ENCODE measurements at regions not wholly inside any gene's neighbourhood (a gene's known extent, or its start where the extent isn't known, plus 50 kb on each side); places are given as distances from the start of the nearest gene placed in this dataset.

GRCh38 chr3:76788206-76788605 is 251.7 kb upstream of the ROBO2 start:
- Histone ChIP-seq H3K27me3 (ENCODE audit: control insufficient read depth in 3 of 3, insufficient read depth in 3 of 3, low read depth in 1 of 3, low read length in 3 of 3) (no peaks in the 10 kb centered on the region), H3K18ac (ENCODE audit: low read length) (no peak overlapping the region), H3K9ac (ENCODE audit: low read depth, low read length, poor library complexity) (no peak overlapping the region), H2BK5ac (ENCODE audit: low read length) (no peak overlapping the region), H3K4me1 (ENCODE audit: control insufficient read depth in 2 of 2, insufficient read depth in 1 of 2, low read depth in 1 of 2, low read length in 2 of 2) (peaks cover 0 to 5% of the 10 kb centered on the region in 2 donors), H3K36me3 (replicated peaks in 1 of 2; ENCODE audit: control insufficient read depth in 2 of 2, insufficient read depth in 2 of 2, low read length in 2 of 2) (no peaks in the 10 kb centered on the region), H3K4ac (ENCODE audit: low read length) (no peak overlapping the region), H3K4me3 (ENCODE audit: low read length in 2 of 2) (no peak overlapping the region), H2BK15ac (ENCODE audit: low read length) (no peak overlapping the region), H4K91ac (ENCODE audit: low read depth, low read length, poor library complexity) (no peak overlapping the region), H3K4me2 (ENCODE audit: insufficient read depth, low read length, poor library complexity, severe bottlenecking) (no peak overlapping the region), H2BK120ac (ENCODE audit: low read depth, low read length) (no peak overlapping the region), H3K27ac (replicated peaks; ENCODE audit: low read length) (no peak overlapping the region), H4K8ac (ENCODE audit: low read depth, low read length) (no peak overlapping the region), H3K23ac (ENCODE audit: low read depth, low read length, poor library complexity) (no peak overlapping the region), H3K79me1 (ENCODE audit: low read depth, low read length) (no peaks in the 10 kb centered on the region), H2AK5ac (ENCODE audit: low read depth, low read length) (no peak overlapping the region), H2AFZ (ENCODE audit: low read length) (no peak overlapping the region), H3K14ac (ENCODE audit: low read length) (no peak overlapping the region), H2BK12ac (ENCODE audit: low read length) (no peak overlapping the region), H3K9me3 (replicated peaks in 1 of 2; ENCODE audit: control insufficient read depth in 2 of 2, insufficient read depth in 1 of 2, low read depth in 1 of 2, low read length in 2 of 2) (no peaks in the 10 kb centered on the region)
- DNase-seq (ENCODE audit: low spot score): no peak

DNA sequence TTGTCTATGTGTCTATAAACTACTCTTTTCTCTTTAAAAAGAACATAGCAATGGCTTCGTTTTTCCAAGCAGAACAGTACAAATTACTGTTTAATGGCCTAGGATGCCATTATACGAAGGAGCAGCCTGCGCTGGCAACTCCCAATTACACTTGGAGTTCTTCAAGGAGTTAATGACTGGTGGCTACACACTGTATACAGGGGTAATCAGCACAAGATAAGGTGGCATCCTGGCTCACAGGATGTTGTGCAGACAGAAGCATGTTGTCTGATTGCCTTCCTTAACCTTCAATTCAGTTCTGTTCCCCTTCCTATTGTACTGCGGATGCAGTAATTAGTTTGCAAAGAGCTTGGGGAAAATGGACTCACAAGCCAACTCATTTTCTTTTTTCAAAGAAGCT is 250.7 kb upstream of the ROBO2 start:
- no peak overlapping the region for H2BK5ac ChIP-seq (ENCODE audit: low read length)
- no peaks in the 10 kb centered on the region for H3K9me3 ChIP-seq (replicated peaks in 1 of 2; ENCODE audit: control insufficient read depth in 2 of 2, insufficient read depth in 1 of 2, low read depth in 1 of 2, low read length in 2 of 2)
- H3K14ac ChIP-seq (ENCODE audit: low read length): no peak overlapping the region
- H3K27ac ChIP-seq (replicated peaks; ENCODE audit: low read length): no peak overlapping the region
- H3K4ac ChIP-seq (ENCODE audit: low read length): no peak overlapping the region
- H2BK120ac ChIP-seq (ENCODE audit: low read depth, low read length): no peak overlapping the region
- H2AFZ ChIP-seq (ENCODE audit: low read length): no peak overlapping the region
- DNase-seq (ENCODE audit: low spot score): no peak
- WGBS, 2 donors (ENCODE audit: extremely low coverage in 2 of 2, insufficient read length in 2 of 2, insufficient replicate concordance in 1 of 2): no CpG with 5 or more reads among the region's 4 CpGs
- H3K4me2 ChIP-seq (ENCODE audit: insufficient read depth, low read length, poor library complexity, severe bottlenecking): no peak overlapping the region
- H3K79me1 ChIP-seq (ENCODE audit: low read depth, low read length): no peaks in the 10 kb centered on the region
- H3K27me3 ChIP-seq (ENCODE audit: control insufficient read depth in 3 of 3, insufficient read depth in 3 of 3, low read depth in 1 of 3, low read length in 3 of 3): no peaks in the 10 kb centered on the region
- peaks cover 0 to 5% of the 10 kb centered on the region in 2 donors for H3K4me1 ChIP-seq (ENCODE audit: control insufficient read depth in 2 of 2, insufficient read depth in 1 of 2, low read depth in 1 of 2, low read length in 2 of 2)
- H4K8ac ChIP-seq (ENCODE audit: low read depth, low read length): no peak overlapping the region
- H2AK5ac ChIP-seq (ENCODE audit: low read depth, low read length): no peak overlapping the region
- no peak overlapping the region for H3K4me3 ChIP-seq (ENCODE audit: low read length in 2 of 2)
- no peak overlapping the region for H3K23ac ChIP-seq (ENCODE audit: low read depth, low read length, poor library complexity)
- H3K18ac ChIP-seq (ENCODE audit: low read length): no peak overlapping the region
- no peaks in the 10 kb centered on the region for H3K36me3 ChIP-seq (replicated peaks in 1 of 2; ENCODE audit: control insufficient read depth in 2 of 2, insufficient read depth in 2 of 2, low read length in 2 of 2)
- H2BK12ac ChIP-seq (ENCODE audit: low read length): no peak overlapping the region
- H4K91ac ChIP-seq (ENCODE audit: low read depth, low read length, poor library complexity): no peak overlapping the region
- no peak overlapping the region for H3K9ac ChIP-seq (ENCODE audit: low read depth, low read length, poor library complexity)
- H2BK15ac ChIP-seq (ENCODE audit: low read length): no peak overlapping the region

- H2BK12ac ChIP-seq (ENCODE audit: low read length): no peak overlapping the region
- H3K4me1 ChIP-seq (ENCODE audit: control insufficient read depth in 2 of 2, insufficient read depth in 1 of 2, low read depth in 1 of 2, low read length in 2 of 2): no peaks in the 10 kb centered on the region
- H3K18ac ChIP-seq (ENCODE audit: low read length): no peak overlapping the region
- DNase-seq (ENCODE audit: low spot score): no peak
- no peak overlapping the region for H2AFZ ChIP-seq (ENCODE audit: low read length)
- H2BK15ac ChIP-seq (ENCODE audit: low read length): no peak overlapping the region
- H3K4me3 ChIP-seq (ENCODE audit: low read length in 2 of 2): no peak overlapping the region
- WGBS, 2 donors (ENCODE audit: extremely low coverage in 2 of 2, insufficient read length in 2 of 2, insufficient replicate concordance in 1 of 2): no CpG with 5 or more reads among the region's 1 CpG
- H3K9me3 ChIP-seq (replicated peaks in 1 of 2; ENCODE audit: control insufficient read depth in 2 of 2, insufficient read depth in 1 of 2, low read depth in 1 of 2, low read length in 2 of 2): no peaks in the 10 kb centered on the region
- H4K8ac ChIP-seq (ENCODE audit: low read depth, low read length): no peak overlapping the region
- no peak overlapping the region for H3K4me2 ChIP-seq (ENCODE audit: insufficient read depth, low read length, poor library complexity, severe bottlenecking)
- H3K79me1 ChIP-seq (ENCODE audit: low read depth, low read length): no peaks in the 10 kb centered on the region
- no peak overlapping the region for H4K91ac ChIP-seq (ENCODE audit: low read depth, low read length, poor library complexity)
- H2AK5ac ChIP-seq (ENCODE audit: low read depth, low read length): no peak overlapping the region
- H3K36me3 ChIP-seq (replicated peaks in 1 of 2; ENCODE audit: control insufficient read depth in 2 of 2, insufficient read depth in 2 of 2, low read length in 2 of 2): no peaks in the 10 kb centered on the region
- no peak overlapping the region for H3K9ac ChIP-seq (ENCODE audit: low read depth, low read length, poor library complexity)
- no peak overlapping the region for H2BK120ac ChIP-seq (ENCODE audit: low read depth, low read length)
- no peak overlapping the region for H3K23ac ChIP-seq (ENCODE audit: low read depth, low read length, poor library complexity)
- no peak overlapping the region for H2BK5ac ChIP-seq (ENCODE audit: low read length)
- no peaks in the 10 kb centered on the region for H3K27me3 ChIP-seq (ENCODE audit: control insufficient read depth in 3 of 3, insufficient read depth in 3 of 3, low read depth in 1 of 3, low read length in 3 of 3)
- no peak overlapping the region for H3K27ac ChIP-seq (replicated peaks; ENCODE audit: low read length)
- H3K4ac ChIP-seq (ENCODE audit: low read length): no peak overlapping the region
- H3K14ac ChIP-seq (ENCODE audit: low read length): no peak overlapping the region
Measured at GRCh38 chr3:76811418-76811817, 228.5 kb upstream of the ROBO2 start.

DNA sequence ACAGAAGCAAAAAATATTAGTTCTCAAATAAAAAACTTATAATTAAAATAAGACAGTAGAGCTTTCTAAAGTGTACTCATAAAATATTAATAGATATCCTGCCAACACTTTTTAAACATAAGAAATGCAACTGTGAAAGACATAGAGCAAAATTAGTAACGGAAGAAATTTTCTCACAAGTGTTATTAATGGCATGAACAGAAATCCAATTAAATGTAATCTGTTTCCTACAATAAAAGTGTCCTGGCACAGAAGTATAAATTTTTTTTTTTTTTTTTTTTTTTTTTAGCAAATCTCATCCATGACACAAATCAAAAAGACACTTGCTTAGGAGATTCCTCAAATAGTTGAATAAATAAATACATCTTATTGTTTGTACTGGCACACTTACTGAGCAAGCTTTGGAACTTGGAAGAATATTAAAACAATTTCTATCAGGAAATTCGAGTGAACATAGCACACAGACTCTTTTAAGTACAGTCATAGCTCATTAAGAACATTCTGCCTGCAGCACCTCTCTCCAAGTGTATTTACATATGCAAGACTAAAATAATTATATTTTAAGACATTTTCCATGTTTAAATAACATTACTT is 227.2 kb upstream of the ROBO2 start:
- H3K4me3 ChIP-seq (ENCODE audit: low read length in 2 of 2): no peak overlapping the region
- H2AFZ ChIP-seq (ENCODE audit: low read length): no peak overlapping the region
- H2BK15ac ChIP-seq (ENCODE audit: low read length): no peak overlapping the region
- H3K23ac ChIP-seq (ENCODE audit: low read depth, low read length, poor library complexity): no peak overlapping the region
- H4K8ac ChIP-seq (ENCODE audit: low read depth, low read length): no peak overlapping the region
- no peak overlapping the region for H3K4me2 ChIP-seq (ENCODE audit: insufficient read depth, low read length, poor library complexity, severe bottlenecking)
- no peaks in the 10 kb centered on the region for H3K36me3 ChIP-seq (replicated peaks in 1 of 2; ENCODE audit: control insufficient read depth in 2 of 2, insufficient read depth in 2 of 2, low read length in 2 of 2)
- no peak overlapping the region for H3K9ac ChIP-seq (ENCODE audit: low read depth, low read length, poor library complexity)
- no peaks in the 10 kb centered on the region for H3K9me3 ChIP-seq (replicated peaks in 1 of 2; ENCODE audit: control insufficient read depth in 2 of 2, insufficient read depth in 1 of 2, low read depth in 1 of 2, low read length in 2 of 2)
- no peak overlapping the region for H2BK120ac ChIP-seq (ENCODE audit: low read depth, low read length)
- no peaks in the 10 kb centered on the region for H3K27me3 ChIP-seq (ENCODE audit: control insufficient read depth in 3 of 3, insufficient read depth in 3 of 3, low read depth in 1 of 3, low read length in 3 of 3)
- no peak overlapping the region for H3K27ac ChIP-seq (replicated peaks; ENCODE audit: low read length)
- no peaks in the 10 kb centered on the region for H3K79me1 ChIP-seq (ENCODE audit: low read depth, low read length)
- WGBS, 2 donors (ENCODE audit: extremely low coverage in 2 of 2, insufficient read length in 2 of 2, insufficient replicate concordance in 1 of 2): no CpG with 5 or more reads among the region's 2 CpGs
- H2BK12ac ChIP-seq (ENCODE audit: low read length): no peak overlapping the region
- H3K18ac ChIP-seq (ENCODE audit: low read length): no peak overlapping the region
- no peak overlapping the region for H4K91ac ChIP-seq (ENCODE audit: low read depth, low read length, poor library complexity)
- no peak overlapping the region for H3K14ac ChIP-seq (ENCODE audit: low read length)
- DNase-seq (ENCODE audit: low spot score): no peak
- H3K4me1 ChIP-seq (ENCODE audit: control insufficient read depth in 2 of 2, insufficient read depth in 1 of 2, low read depth in 1 of 2, low read length in 2 of 2): no peaks in the 10 kb centered on the region
- H2BK5ac ChIP-seq (ENCODE audit: low read length): no peak overlapping the region
- no peak overlapping the region for H2AK5ac ChIP-seq (ENCODE audit: low read depth, low read length)
- no peak overlapping the region for H3K4ac ChIP-seq (ENCODE audit: low read length)

All from neuronal stem cell (in vitro differentiated cells).